ENCODE measurements at regions not wholly inside any gene's neighbourhood (a gene's known extent, or its start where the extent isn't known, plus 50 kb on each side); places are given as distances from the start of the nearest gene placed in this dataset.

- TF ChIP-seq EZH2 (IDR thresholded peaks at IDR 0.05; ENCODE audit: borderline replicate concordance, low read depth, low read length): no peak
- no peak for TF ChIP-seq ZBTB26 (CRISPR knock-in tag; IDR thresholded peaks at IDR 0.05)
- no peak for TF ChIP-seq RAD21 (CRISPR knock-in tag; conservative IDR thresholded peaks at IDR 0.05 in 1 of 2, IDR thresholded peaks at IDR 0.05 in 1 of 2)
- TF ChIP-seq CEBPB (tag; IDR thresholded peaks at IDR 0.05): no peak
- no peak for TF ChIP-seq CTCF (IDR thresholded peaks at IDR 0.05 in 2 of 3, conservative IDR thresholded peaks at IDR 0.05 in 1 of 3; ENCODE audit: insufficient read depth in 2 of 3, low read depth in 1 of 3, low read length in 3 of 3)
- no peak for TF ChIP-seq FOXA3 (CRISPR knock-in tag; conservative IDR thresholded peaks at IDR 0.05 in 1 of 2, IDR thresholded peaks at IDR 0.05 in 1 of 2)
- no peak for TF ChIP-seq SRF (CRISPR knock-in tag; IDR thresholded peaks at IDR 0.05)
- TF ChIP-seq MYNN (IDR thresholded peaks at IDR 0.05): no peak
- TF ChIP-seq MYNN (CRISPR knock-in tag; IDR thresholded peaks at IDR 0.05): no peak
- no peak for TF ChIP-seq MXI1 (IDR thresholded peaks at IDR 0.05; ENCODE audit: low read depth, low read length)
- TF ChIP-seq TAF1 (IDR thresholded peaks at IDR 0.05; ENCODE audit: control insufficient read depth, extremely low read depth, insufficient read depth, low read length, severe bottlenecking): no peak
- no peak for TF ChIP-seq ZBTB1 (CRISPR knock-in tag; IDR thresholded peaks at IDR 0.05; ENCODE audit: borderline replicate concordance, low read depth)
- TF ChIP-seq USF2 (CRISPR knock-in tag; IDR thresholded peaks at IDR 0.05): no peak
Observed at GRCh38 chr15:93202405-93202804, 113.4 kb upstream of the RGMA start.

Data from K562 (cell line).